H9 (cell line): ENCODE measurements at regions not wholly inside any gene's neighbourhood (a gene's known extent, or its start where the extent isn't known, plus 50 kb on each side); places are given as distances from the start of the nearest gene placed in this dataset.

Experiments
- DNase-seq: peaks from one replicate; pipeline ENCODE4 v3.0.0-alpha.2; 2017
- H2AFZ ChIP-seq: one replicate; pipeline ENCODE4 v1.6.1; 2013; ENCODE audit warnings: mild to moderate bottlenecking, low read length, control low read depth, moderate library complexity
- H2AK5ac ChIP-seq: 2 replicates; pipeline ENCODE4 v1.6.1; 2013; ENCODE audit warnings: low read length, control low read depth, mixed read lengths; ENCODE audit not compliant: insufficient read length
- H2BK120ac ChIP-seq: one replicate; pipeline ENCODE4 v1.6.1; 2013; ENCODE audit warnings: low read depth, mild to moderate bottlenecking, low read length, control low read depth, inconsistent platforms; ENCODE audit not compliant: poor library complexity, severe bottlenecking
- H2BK12ac ChIP-seq: 2 replicates; pipeline ENCODE4 v1.6.1; 2013; ENCODE audit warnings: low read length, control low read depth, mixed read lengths, low read depth; ENCODE audit not compliant: insufficient read length
- H2BK15ac ChIP-seq: 2 replicates; pipeline ENCODE4 v1.6.1; 2013; ENCODE audit warnings: low read depth, low read length, control low read depth
- H2BK20ac ChIP-seq: one replicate; pipeline ENCODE4 v1.6.1; 2013; ENCODE audit warnings: low read depth, mild to moderate bottlenecking, low read length, control low read depth, inconsistent platforms; ENCODE audit not compliant: poor library complexity, severe bottlenecking
- H2BK5ac ChIP-seq: 2 replicates; pipeline ENCODE4 v1.6.1; 2013; ENCODE audit warnings: low read length, control low read depth, mixed read lengths; ENCODE audit not compliant: insufficient read length
- H3K14ac ChIP-seq: 2 replicates; pipeline ENCODE4 v1.6.1; 2013; ENCODE audit warnings: low read length, control low read depth; ENCODE audit not compliant: insufficient read depth
- H3K18ac ChIP-seq: 2 replicates; pipeline ENCODE4 v1.6.1; 2013; ENCODE audit warnings: low read depth, mild to moderate bottlenecking, mixed read lengths, low read length, control low read depth; ENCODE audit not compliant: insufficient read length
- H3K23ac ChIP-seq: 2 replicates; pipeline ENCODE4 v1.6.1; 2013; ENCODE audit warnings: low read length, control low read depth, mixed read lengths, low read depth; ENCODE audit not compliant: insufficient read length
- H3K23me2 ChIP-seq: 2 replicates; pipeline ENCODE4 v1.6.1; 2013; ENCODE audit warnings: low read depth, mild to moderate bottlenecking, mixed read lengths, low read length, control low read depth; ENCODE audit not compliant: insufficient read length, poor library complexity, severe bottlenecking
- H3K27ac ChIP-seq: 2 replicates; pipeline ENCODE4 v1.5.1; 2013; ENCODE audit warnings: low read length, control low read depth, mixed read lengths, low read depth; ENCODE audit not compliant: insufficient read length
- H3K27me3 ChIP-seq: 2 replicates; pipeline ENCODE4 v1.6.1; 2013; ENCODE audit warnings: low read length, control low read depth, inconsistent platforms; ENCODE audit not compliant: insufficient read depth
- H3K4ac ChIP-seq: 2 replicates; pipeline ENCODE4 v1.6.1; 2013; ENCODE audit warnings: low read depth, mild to moderate bottlenecking, control low read depth, inconsistent platforms, low read length, moderate library complexity
- H3K4me1 ChIP-seq: 2 replicates; pipeline ENCODE4 v1.6.1; 2013; ENCODE audit warnings: low read length, control low read depth, inconsistent platforms; ENCODE audit not compliant: insufficient read depth
- H3K4me2 ChIP-seq: 2 replicates; pipeline ENCODE4 v1.6.1; 2013; ENCODE audit warnings: low read length, control low read depth, mixed read lengths; ENCODE audit not compliant: insufficient read length, insufficient read depth
- H3K56ac ChIP-seq: 2 replicates; pipeline ENCODE4 v1.6.1; 2013; ENCODE audit warnings: low read depth, mild to moderate bottlenecking, mixed read lengths, low read length, control low read depth; ENCODE audit not compliant: insufficient read length
- H3K79me1 ChIP-seq: 2 replicates; pipeline ENCODE4 v1.6.1; 2013; ENCODE audit warnings: low read depth, mild to moderate bottlenecking, moderate library complexity, low read length, control low read depth, inconsistent platforms; ENCODE audit not compliant: insufficient read depth, poor library complexity, severe bottlenecking
- H3K79me2 ChIP-seq: 2 replicates; pipeline ENCODE4 v1.6.1; 2013; ENCODE audit warnings: low read length, control low read depth, inconsistent platforms; ENCODE audit not compliant: insufficient read depth
- H3K9ac ChIP-seq: 2 replicates; pipeline ENCODE4 v1.6.1; 2013; ENCODE audit warnings: low read length, control low read depth, mixed read lengths; ENCODE audit not compliant: insufficient read length; ENCODE audit errors: extremely low read depth
- H3K9me3 ChIP-seq: one replicate; pipeline ENCODE4 v1.6.1; 2013; ENCODE audit warnings: low read depth, low read length, inconsistent platforms; ENCODE audit not compliant: control insufficient read depth
- H3T11ph ChIP-seq: one replicate; pipeline ENCODE4 v1.6.1; 2013; ENCODE audit warnings: mild to moderate bottlenecking, low read length, control low read depth, inconsistent platforms
- H4K20me1 ChIP-seq: one replicate; pipeline ENCODE4 v1.6.1; 2013; ENCODE audit not compliant: control insufficient read depth, insufficient read length, insufficient read depth
- H4K5ac ChIP-seq: 2 replicates; pipeline ENCODE4 v1.6.1; 2013; ENCODE audit warnings: low read depth, mild to moderate bottlenecking, mixed read lengths, low read length, control low read depth; ENCODE audit not compliant: insufficient read length
- H4K8ac ChIP-seq: replicated peaks from 2 replicates; pipeline ENCODE4 v1.6.1; 2013; ENCODE audit warnings: low read length, control low read depth, mixed read lengths, low read depth; ENCODE audit not compliant: insufficient read length
- H4K91ac ChIP-seq: 2 replicates; pipeline ENCODE4 v1.6.1; 2013; ENCODE audit warnings: low read depth, mild to moderate bottlenecking, moderate library complexity, mixed read lengths, low read length, control low read depth; ENCODE audit not compliant: insufficient read length
- H3K27ac Mint-ChIP-seq, 3 experiments: 2 replicates in 2 of 3; 3 replicates in 1 of 3; pipeline ENCODE4 v1.8.0; 2020 to 2021; ENCODE audit warnings: mixed read lengths in 3 of 3, mild to moderate bottlenecking in 1 of 3, moderate library complexity in 1 of 3
- H3K27me3 Mint-ChIP-seq: 2 replicates; pipeline ENCODE4 v1.8.0; 2021; ENCODE audit warnings: low read depth, mild to moderate bottlenecking, moderate library complexity, mixed read lengths
- H3K36me3 Mint-ChIP-seq, 3 experiments: 2 replicates in 2 of 3; 3 replicates in 1 of 3; pipeline ENCODE4 v1.8.0; 2020 to 2021; ENCODE audit warnings: low read depth in 3 of 3, mixed read lengths in 3 of 3; ENCODE audit not compliant: insufficient read depth in 1 of 3
- H3K4me1 Mint-ChIP-seq, 2 experiments: 2 replicates each; pipeline ENCODE4 v1.8.0; 2020; ENCODE audit warnings: mixed read lengths in 2 of 2
- H3K4me3 Mint-ChIP-seq, 2 experiments: 2 replicates in 1 of 2; 3 replicates in 1 of 2; pipeline ENCODE4 v1.8.0; 2020 to 2021; ENCODE audit warnings: mild to moderate bottlenecking in 2 of 2, mixed read lengths in 2 of 2, moderate library complexity in 1 of 2
- H3K9me3 Mint-ChIP-seq, 2 experiments: 2 replicates in 1 of 2; 3 replicates in 1 of 2; pipeline ENCODE4 v1.8.0; 2020; ENCODE audit warnings: mild to moderate bottlenecking in 2 of 2, mixed read lengths in 2 of 2, moderate library complexity in 1 of 2
- WGBS: extraction: QIAGEN DNeasy Blood & Tissue Kit; methylation state at CpG from one replicate; pipeline ENCODE4 v1.1.7; 2013; ENCODE audit warnings: missing lambda C conversion rate, low lambda C conversion rate, mixed read lengths; ENCODE audit not compliant: insufficient read length; ENCODE audit errors: extremely low coverage; 5-methylcytosine and 5-hydroxymethylcytosine counted together
- TF ChIP-seq, protein P1 (sequence below): fragments of 200-600 bp; sonication (generic); conservative IDR thresholded peaks from 3 replicates; pipeline ENCODE4 v1.8.0; 2021; ENCODE audit warnings: antibody characterized with exemption, mild to moderate bottlenecking

DNA sequence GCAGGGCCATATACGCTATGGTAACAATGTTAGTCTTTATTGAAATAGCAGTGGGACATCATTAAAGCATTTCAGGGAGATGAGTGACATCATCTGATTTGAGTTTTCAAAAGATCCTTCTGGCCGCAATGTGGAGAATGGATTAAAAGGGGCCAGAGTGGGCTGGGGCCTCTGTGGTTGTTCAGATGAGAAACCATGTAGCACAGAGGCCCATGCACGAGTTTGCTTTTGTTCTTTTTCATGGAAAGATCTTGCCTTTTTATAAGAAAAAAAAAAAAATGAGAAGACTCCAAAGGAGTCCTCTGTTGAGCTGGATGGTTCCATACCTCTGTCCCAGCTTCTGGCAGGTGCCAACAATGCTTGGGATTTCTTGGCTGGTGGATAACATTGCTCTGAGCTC is 173.5 kb upstream of the SPRY4 start:
- Histone ChIP-seq H3K14ac (no peak overlapping the region), H3K4ac (no peak overlapping the region), H3K27me3 (no peaks in the 10 kb centered on the region), H2BK12ac (no peak overlapping the region), H3K4me2 (no peak overlapping the region), H3K9ac (no peak overlapping the region), H2BK120ac (no peak overlapping the region), H3K27ac (no peak overlapping the region), H3K23me2 (no peaks in the 10 kb centered on the region), H4K8ac (no peak overlapping the region), H3K18ac (no peak overlapping the region), H3T11ph (no peak overlapping the region), H3K23ac (no peak overlapping the region), H2BK15ac (no peak overlapping the region), H2AFZ (no peak overlapping the region), H2BK20ac (no peak overlapping the region), H4K5ac (no peak overlapping the region), H4K20me1 (no peaks in the 10 kb centered on the region), H2AK5ac (no peak overlapping the region), H2BK5ac (no peak overlapping the region), H3K79me2 (no peaks in the 10 kb centered on the region), H4K91ac (no peak overlapping the region), H3K56ac (no peak overlapping the region), H3K4me1 (peaks cover 7% of the 10 kb centered on the region; the same call in 1 of the 2 replicates), H3K9me3 (no peaks in the 10 kb centered on the region), H3K79me1 (no peaks in the 10 kb centered on the region)
- Mint-ChIP-seq H3K9me3 (no peaks in the 10 kb centered on the region), H3K27me3 (no peaks in the 10 kb centered on the region), H3K27ac (no peak overlapping the region), H3K4me3 (no peak overlapping the region), H3K4me1 (peaks cover 18 to 20% of the 10 kb centered on the region in 2 experiments), H3K36me3 (peaks cover 0 to 2% (median 0%) of the 10 kb centered on the region in 3 experiments; a peak in 2 of 7 replicates)
- no peak for DNase-seq
- TF ChIP-seq, protein P1, sequence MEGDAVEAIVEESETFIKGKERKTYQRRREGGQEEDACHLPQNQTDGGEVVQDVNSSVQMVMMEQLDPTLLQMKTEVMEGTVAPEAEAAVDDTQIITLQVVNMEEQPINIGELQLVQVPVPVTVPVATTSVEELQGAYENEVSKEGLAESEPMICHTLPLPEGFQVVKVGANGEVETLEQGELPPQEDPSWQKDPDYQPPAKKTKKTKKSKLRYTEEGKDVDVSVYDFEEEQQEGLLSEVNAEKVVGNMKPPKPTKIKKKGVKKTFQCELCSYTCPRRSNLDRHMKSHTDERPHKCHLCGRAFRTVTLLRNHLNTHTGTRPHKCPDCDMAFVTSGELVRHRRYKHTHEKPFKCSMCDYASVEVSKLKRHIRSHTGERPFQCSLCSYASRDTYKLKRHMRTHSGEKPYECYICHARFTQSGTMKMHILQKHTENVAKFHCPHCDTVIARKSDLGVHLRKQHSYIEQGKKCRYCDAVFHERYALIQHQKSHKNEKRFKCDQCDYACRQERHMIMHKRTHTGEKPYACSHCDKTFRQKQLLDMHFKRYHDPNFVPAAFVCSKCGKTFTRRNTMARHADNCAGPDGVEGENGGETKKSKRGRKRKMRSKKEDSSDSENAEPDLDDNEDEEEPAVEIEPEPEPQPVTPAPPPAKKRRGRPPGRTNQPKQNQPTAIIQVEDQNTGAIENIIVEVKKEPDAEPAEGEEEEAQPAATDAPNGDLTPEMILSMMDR = no peak
- no CpG with 5 or more reads among the region's 3 CpGs for WGBS
